ENCODE measurements at regions not wholly inside any gene's neighbourhood (a gene's known extent, or its start where the extent isn't known, plus 50 kb on each side); places are given as distances from the start of the nearest gene placed in this dataset.

DNA sequence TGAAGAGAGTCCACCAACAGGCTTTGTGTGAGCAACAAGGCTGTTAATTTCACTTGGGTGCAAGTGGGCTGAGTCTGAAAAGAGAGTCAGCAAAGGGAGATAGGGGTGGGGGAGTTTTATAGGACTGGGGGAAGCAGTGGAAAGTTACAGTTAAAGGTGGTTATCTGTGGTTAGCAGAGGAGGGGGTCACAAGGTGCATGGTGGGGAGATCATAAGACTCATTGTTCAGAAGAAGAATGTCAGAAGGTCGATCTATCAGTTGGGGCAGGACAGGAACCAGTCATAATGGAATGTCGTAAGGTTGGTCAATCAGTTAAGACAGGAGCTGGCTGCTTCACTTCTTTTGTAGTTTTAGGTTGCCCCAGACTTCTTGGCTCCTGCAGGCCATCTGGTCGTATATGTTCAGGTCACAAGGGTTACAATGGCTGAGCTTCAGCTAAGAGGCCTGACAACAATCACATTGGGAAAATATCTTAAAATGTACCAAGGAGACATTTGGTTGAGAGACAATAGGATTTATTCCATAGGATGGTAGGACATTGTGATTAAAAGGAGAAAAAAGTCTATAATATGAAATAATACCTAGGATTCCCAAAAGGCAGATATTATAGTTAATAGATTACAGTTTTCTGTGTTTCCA, 356.4 kb downstream of the ANKRD7 start:
- no peak for DNase-seq

DNA sequence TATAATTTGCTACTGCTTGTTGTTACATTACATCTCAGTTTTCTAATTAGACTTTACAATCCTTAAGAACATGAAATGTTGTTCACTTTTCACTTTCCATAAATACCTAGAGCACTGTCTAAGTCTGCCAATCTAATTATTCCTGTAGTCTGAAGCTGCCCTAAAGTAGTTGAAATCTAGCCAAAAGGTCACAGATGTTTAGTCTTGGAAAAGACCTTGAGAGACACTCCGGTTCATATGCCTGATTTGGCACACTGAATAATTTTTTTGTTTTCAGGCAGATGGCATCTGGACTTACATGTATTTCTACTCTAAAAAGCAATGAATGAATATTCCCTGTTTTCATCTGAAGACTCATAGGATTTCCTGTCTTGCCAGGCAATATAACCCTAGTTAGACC, 359.1 kb downstream of the ANKRD7 start:
- no peak for DNase-seq

DNA sequence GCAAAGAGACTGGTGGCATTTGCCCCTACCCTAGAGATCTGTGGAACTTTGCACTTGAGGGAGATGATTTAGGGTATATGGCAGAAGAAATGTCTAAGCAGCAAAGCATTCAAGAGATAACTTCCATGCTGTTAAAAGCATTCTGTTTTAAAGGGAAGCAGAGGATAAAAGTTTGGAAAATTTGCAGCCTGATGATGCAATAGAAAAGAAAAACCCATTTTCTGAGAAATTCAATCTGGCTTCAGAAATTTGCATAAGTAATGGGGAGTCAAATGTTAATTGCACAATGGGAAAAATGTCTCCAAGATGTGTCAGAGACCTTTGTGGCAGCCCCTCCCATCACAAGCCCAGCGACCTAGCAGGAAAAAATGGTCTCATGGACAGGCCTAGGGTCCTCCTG, 361.7 kb downstream of the ANKRD7 start:
- DNase-seq: no peak

GRCh38 chr7:118590107-118590506, 365.6 kb downstream of the ANKRD7 start:
- DNase-seq: no peak

GRCh38 chr7:118602090-118602489, 377.6 kb downstream of the ANKRD7 start:
- DNase-seq: no peak

- DNase-seq: no peak
These were observed 382.1 kb downstream of the ANKRD7 start for GRCh38 chr7:118606602-118607001.

- no peak for DNase-seq
These were observed 384.7 kb downstream of the ANKRD7 start for GRCh38 chr7:118609207-118609606.

DNA sequence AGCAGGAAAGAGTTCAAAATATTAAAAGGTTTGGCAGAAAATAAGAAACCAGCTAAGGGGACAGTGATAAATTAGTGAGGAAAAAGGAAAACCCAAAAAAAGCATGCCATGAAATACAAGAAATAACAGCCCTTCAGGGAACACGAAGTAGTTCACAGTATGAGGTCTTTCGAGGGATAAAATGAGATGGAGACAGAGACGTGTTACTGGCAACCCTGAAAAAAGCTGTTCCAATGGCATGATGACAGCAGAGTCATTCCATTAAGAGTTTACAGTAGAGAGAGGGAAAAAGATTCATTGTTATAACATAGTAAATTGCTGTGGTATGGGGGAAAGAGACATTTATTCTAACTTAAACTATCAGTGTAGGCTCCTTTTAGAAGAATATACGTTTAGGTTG, 391.2 kb downstream of the ANKRD7 start:
- no peak for DNase-seq

- DNase-seq: no peak
These were observed 397.4 kb downstream of the ANKRD7 start for GRCh38 chr7:118621810-118622360.

GRCh38 chr7:118626739-118627138, 402.2 kb downstream of the ANKRD7 start:
- no peak for DNase-seq

DNA sequence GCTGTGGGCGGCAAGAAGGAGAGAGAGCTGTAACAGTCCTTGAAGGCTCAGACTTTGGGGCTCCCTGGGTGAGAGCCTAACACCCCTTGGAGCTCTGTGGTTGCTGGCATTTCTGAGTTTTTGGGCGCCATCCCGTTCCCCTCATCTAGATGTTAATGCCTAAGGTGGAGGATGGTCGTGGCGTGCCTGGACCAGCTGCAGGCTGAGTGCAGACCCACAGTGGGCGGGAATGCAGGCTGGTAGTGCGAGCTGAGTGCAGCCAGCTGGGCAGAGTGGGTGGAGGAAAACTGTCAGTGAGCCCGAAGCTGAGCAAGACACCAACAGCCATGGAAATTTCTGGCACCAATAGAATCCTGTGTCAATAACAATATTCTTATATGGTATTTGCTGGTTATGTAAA, 403.0 kb downstream of the ANKRD7 start:
- DNase-seq: no peak

DNA sequence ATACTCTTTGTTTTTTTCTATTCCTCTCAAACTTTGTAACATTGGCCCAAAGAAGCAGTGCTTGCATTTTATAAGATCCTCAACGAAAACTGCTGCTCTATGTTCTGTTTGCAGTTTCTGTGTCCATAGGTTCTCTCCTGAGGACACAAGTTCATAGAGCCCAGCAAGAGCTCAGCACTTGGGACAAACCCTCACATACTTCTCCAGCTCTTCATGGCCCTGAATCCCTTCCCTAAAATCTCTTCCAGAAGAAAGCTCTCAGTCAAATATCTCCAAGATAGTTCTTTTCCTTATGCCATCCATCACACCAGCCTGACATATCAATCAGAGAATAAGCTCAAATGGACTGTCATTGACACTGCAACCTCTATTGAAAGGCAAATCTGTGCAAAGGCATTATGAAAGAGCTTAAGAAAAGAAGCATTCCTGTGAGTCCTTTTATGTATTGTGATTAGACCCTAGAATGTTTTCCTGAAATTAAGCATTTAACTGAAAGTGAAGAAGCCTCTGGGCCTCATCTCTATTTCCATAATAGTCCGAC, 405.5 kb downstream of the ANKRD7 start:
- no peak for DNase-seq

GRCh38 chr7:118642396-118642795, 417.9 kb downstream of the ANKRD7 start:
- DNase-seq: no peak

- no peak for DNase-seq
These were observed 419.8 kb downstream of the ANKRD7 start for GRCh38 chr7:118644346-118644745.

DNA sequence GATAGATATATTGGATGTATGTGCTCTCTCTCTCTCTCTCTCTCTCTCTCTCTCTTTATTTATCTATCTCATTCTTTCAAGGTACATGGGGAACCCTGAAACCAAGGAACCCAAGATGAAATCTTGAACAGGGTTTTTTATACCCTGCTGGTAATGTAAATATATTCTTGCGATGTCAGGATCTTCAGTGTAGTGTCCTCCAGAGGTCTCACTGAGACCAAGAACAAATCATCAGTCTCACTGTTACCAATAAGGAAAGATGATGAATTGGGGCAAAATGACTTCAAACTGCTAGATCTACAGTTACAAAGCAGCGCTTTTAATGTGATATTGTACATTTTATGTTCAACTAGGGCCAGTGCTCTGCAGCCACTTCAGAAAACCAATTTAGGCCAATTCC, 423.5 kb downstream of the ANKRD7 start:
- DNase-seq: no peak

DNA sequence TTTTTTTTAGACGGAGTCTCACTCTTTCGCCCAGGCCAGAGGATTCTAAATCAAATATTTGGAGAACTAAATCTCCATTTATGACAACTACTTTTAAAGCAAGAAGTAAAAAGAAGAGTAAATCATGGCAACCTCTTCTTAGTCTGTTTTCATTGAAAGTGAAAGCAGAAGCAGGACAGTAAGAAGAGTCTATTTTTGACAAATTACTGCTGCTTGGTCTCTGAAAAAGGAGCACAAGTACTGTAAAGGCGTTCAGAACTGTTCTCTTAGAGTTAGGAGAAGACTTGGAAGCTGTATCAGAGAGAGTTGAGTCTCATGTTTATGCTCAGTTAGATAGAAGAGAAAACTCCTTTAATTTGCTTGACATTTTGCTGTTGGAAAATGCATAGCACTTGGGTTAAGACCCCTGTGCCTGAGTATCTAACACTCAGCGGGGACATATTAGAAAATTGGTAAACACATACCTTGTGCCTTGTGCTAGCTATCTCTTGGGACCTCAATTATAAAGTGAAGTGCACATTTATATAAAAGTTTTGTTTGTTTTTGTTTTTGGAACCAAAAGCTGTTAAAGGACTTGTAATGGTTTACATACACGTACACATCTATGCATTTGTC, 433.0 kb downstream of the ANKRD7 start:
- no peak for DNase-seq

DNA sequence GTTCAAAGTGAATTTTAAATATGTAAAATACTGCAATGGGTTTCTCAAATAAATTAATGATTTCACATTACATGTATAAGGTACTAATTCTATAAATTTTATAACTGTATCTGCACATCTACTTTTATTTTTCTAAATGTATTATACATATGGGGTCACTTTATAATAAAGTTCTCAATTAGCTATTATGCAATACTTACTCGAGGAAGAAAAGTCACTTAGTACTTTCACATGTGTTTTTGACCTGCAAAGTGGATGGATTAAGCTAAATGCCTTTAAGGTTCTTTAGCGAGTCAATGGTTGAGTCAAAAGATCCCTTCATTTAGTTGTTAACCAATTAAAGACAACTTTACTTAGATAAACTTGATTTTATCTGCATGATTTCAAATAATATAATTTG, 437.8 kb downstream of the ANKRD7 start:
- no peak for DNase-seq

DNA sequence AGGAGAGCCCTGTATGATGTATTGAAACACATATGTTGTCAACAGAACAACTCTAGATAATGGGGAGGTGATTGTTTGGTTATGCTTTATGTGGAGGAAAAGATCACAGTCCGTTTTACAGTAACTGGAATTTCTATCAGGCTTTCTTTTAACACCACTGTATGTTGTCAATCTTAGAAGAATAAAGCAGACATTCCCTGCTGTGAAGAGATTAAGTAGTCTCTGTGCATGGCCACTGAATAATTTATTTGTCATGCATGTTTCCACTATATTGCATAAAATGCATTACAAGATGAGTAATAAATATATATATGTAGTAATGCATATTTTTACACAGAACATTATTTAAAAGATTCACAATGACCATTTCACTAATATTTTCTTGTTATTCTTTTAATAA, 440.0 kb downstream of the ANKRD7 start:
- DNase-seq: no peak

GRCh38 chr7:118671149-118671548, 446.6 kb downstream of the ANKRD7 start:
- DNase-seq: no peak

DNA sequence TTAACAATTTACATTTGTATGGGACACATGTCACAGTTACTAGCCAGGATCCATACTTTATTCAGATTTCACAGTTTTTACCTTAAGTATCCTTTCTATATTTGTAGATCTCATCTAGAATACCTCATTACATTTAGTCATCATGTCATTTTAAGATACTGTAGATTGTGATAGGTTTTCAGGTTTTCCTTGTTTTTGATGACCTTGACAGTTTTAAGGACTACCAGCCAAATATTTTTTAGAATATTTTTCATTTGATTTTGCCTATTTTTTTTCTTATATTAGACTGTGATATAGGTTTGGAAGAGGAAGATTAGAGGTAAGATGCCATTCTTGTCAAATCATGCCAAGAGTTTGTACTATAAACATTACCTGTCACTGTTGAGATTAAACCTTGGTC, 460.3 kb downstream of the ANKRD7 start:
- no peak for DNase-seq

- no peak for DNase-seq
These were observed 464.9 kb downstream of the ANKRD7 start for GRCh38 chr7:118689403-118689802.

- no peak for DNase-seq
These were observed 472.4 kb downstream of the ANKRD7 start for GRCh38 chr7:118696879-118697278.

GRCh38 chr7:118699222-118699621, 474.7 kb downstream of the ANKRD7 start:
- DNase-seq: no peak

GRCh38 chr7:118708741-118709140, 484.2 kb downstream of the ANKRD7 start:
- no peak for DNase-seq

- DNase-seq: no peak
These were observed 487.2 kb downstream of the ANKRD7 start for GRCh38 chr7:118711688-118712087.

All from NCI-H226 (cell line).